ENCODE measurements at regions not wholly inside any gene's neighbourhood (a gene's known extent, or its start where the extent isn't known, plus 50 kb on each side); places are given as distances from the start of the nearest gene placed in this dataset.

GRCh38 chr10:112083472-112083871 is 100.1 kb downstream of the GPAM start:
- WGBS, 2 donors: 70 to 83% methylated on average over 4 of the region's 4 CpGs
- H3K27me3 ChIP-seq (ENCODE audit: control insufficient read depth in 1 of 2, insufficient read depth in 2 of 2, low read length in 2 of 2): no peaks in the 10 kb centered on the region
- H3K4me3 ChIP-seq (ENCODE audit: low read depth in 1 of 2, low read length in 2 of 2): no peak overlapping the region
- H3K36me3 ChIP-seq (ENCODE audit: control insufficient read depth in 2 of 2, insufficient read depth in 2 of 2, low read length in 1 of 2): no peaks in the 10 kb centered on the region
- H3K9me3 ChIP-seq (ENCODE audit: control insufficient read depth in 2 of 2, insufficient read depth in 1 of 2, low read depth in 1 of 2, low read length in 1 of 2): no peaks in the 10 kb centered on the region
- H3K4me1 ChIP-seq (ENCODE audit: control insufficient read depth in 2 of 2, insufficient read depth in 2 of 2, low read length in 1 of 2): no peaks in the 10 kb centered on the region
- no peak overlapping the region for H3K27ac ChIP-seq (ENCODE audit: low read depth in 2 of 2, low read length in 1 of 2)

- no peaks in the 10 kb centered on the region for H3K9me3 ChIP-seq (ENCODE audit: control insufficient read depth in 2 of 2, insufficient read depth in 1 of 2, low read depth in 1 of 2, low read length in 1 of 2)
- no peaks in the 10 kb centered on the region for H3K36me3 ChIP-seq (ENCODE audit: control insufficient read depth in 2 of 2, insufficient read depth in 2 of 2, low read length in 1 of 2)
- H3K27me3 ChIP-seq (ENCODE audit: control insufficient read depth in 1 of 2, insufficient read depth in 2 of 2, low read length in 2 of 2): no peaks in the 10 kb centered on the region
- no peak overlapping the region for H3K27ac ChIP-seq (ENCODE audit: low read depth in 2 of 2, low read length in 1 of 2)
- H3K4me1 ChIP-seq (ENCODE audit: control insufficient read depth in 2 of 2, insufficient read depth in 2 of 2, low read length in 1 of 2): no peaks in the 10 kb centered on the region
- H3K4me3 ChIP-seq (ENCODE audit: low read depth in 1 of 2, low read length in 2 of 2): no peak overlapping the region
- 74 to 75% methylated on average over 10 of the region's 10 CpGs for WGBS, 2 donors
These were observed 95.6 kb downstream of the GPAM start for GRCh38 chr10:112087953-112088456.

DNA sequence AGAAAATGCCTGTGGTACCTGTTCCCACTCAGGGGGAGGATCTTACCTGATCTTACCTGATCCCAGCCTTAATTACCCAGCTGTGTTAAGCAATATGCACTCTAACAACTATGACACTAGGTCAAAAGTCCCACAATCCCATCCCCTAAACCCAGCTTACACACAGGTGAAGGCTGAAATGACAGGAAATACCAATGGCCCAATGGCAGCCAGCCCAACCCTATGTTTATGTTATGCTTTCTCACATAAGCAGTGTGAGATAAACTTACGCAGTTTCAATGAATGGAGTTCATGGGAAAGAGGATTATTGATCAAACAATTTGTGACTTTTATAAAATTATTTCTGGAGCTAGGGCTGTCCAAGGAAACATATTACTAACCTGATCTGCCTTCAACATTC is 91.9 kb downstream of the GPAM start:
- H3K27ac ChIP-seq (ENCODE audit: low read depth in 2 of 2, low read length in 1 of 2): no peak overlapping the region
- no peaks in the 10 kb centered on the region for H3K9me3 ChIP-seq (ENCODE audit: control insufficient read depth in 2 of 2, insufficient read depth in 1 of 2, low read depth in 1 of 2, low read length in 1 of 2)
- H3K27me3 ChIP-seq (ENCODE audit: control insufficient read depth in 1 of 2, insufficient read depth in 2 of 2, low read length in 2 of 2): no peaks in the 10 kb centered on the region
- H3K4me3 ChIP-seq (ENCODE audit: low read depth in 1 of 2, low read length in 2 of 2): no peak overlapping the region
- no peaks in the 10 kb centered on the region for H3K4me1 ChIP-seq (ENCODE audit: control insufficient read depth in 2 of 2, insufficient read depth in 2 of 2, low read length in 1 of 2)
- no peaks in the 10 kb centered on the region for H3K36me3 ChIP-seq (ENCODE audit: control insufficient read depth in 2 of 2, insufficient read depth in 2 of 2, low read length in 1 of 2)
- 76 to 88% methylated on average over 1 of the region's 1 CpG for WGBS, 2 donors

DNA sequence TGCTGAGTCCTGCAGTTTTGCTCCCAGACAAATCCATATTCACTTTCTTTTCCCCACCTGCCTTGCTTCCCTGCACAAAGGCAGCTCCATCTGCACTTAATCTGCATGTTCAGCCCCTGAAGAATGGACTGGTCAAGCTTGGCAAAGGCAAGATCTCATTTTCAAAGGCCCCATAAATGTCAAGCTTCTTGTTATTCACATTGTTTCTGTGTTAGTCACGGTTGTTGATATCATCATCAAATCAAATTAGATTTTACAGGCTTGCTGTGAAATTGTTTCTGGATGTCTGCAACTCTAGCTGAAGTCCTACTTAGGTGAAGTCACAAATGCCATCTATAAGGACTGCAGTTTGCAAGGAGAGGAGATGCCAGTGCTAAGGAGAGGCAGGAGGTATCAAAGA is 91.0 kb downstream of the GPAM start:
- WGBS, 2 donors: 67 to 69% methylated on average over 1 of the region's 1 CpG
- no peak overlapping the region for H3K4me3 ChIP-seq (ENCODE audit: low read depth in 1 of 2, low read length in 2 of 2)
- no peaks in the 10 kb centered on the region for H3K36me3 ChIP-seq (ENCODE audit: control insufficient read depth in 2 of 2, insufficient read depth in 2 of 2, low read length in 1 of 2)
- no peaks in the 10 kb centered on the region for H3K27me3 ChIP-seq (ENCODE audit: control insufficient read depth in 1 of 2, insufficient read depth in 2 of 2, low read length in 2 of 2)
- no peaks in the 10 kb centered on the region for H3K9me3 ChIP-seq (ENCODE audit: control insufficient read depth in 2 of 2, insufficient read depth in 1 of 2, low read depth in 1 of 2, low read length in 1 of 2)
- no peaks in the 10 kb centered on the region for H3K4me1 ChIP-seq (ENCODE audit: control insufficient read depth in 2 of 2, insufficient read depth in 2 of 2, low read length in 1 of 2)
- no peak overlapping the region for H3K27ac ChIP-seq (ENCODE audit: low read depth in 2 of 2, low read length in 1 of 2)

- Histone ChIP-seq H3K27ac (ENCODE audit: low read depth in 2 of 2, low read length in 1 of 2) (no peak overlapping the region), H3K27me3 (ENCODE audit: control insufficient read depth in 1 of 2, insufficient read depth in 2 of 2, low read length in 2 of 2) (no peaks in the 10 kb centered on the region), H3K4me3 (ENCODE audit: low read depth in 1 of 2, low read length in 2 of 2) (no peak overlapping the region), H3K9me3 (ENCODE audit: control insufficient read depth in 2 of 2, insufficient read depth in 1 of 2, low read depth in 1 of 2, low read length in 1 of 2) (no peaks in the 10 kb centered on the region), H3K36me3 (ENCODE audit: control insufficient read depth in 2 of 2, insufficient read depth in 2 of 2, low read length in 1 of 2) (no peaks in the 10 kb centered on the region), H3K4me1 (ENCODE audit: control insufficient read depth in 2 of 2, insufficient read depth in 2 of 2, low read length in 1 of 2) (no peaks in the 10 kb centered on the region)
- 77 to 79% methylated on average over 3 of the region's 3 CpGs for WGBS, 2 donors
These were observed 88.6 kb downstream of the GPAM start for GRCh38 chr10:112094984-112095383.

DNA sequence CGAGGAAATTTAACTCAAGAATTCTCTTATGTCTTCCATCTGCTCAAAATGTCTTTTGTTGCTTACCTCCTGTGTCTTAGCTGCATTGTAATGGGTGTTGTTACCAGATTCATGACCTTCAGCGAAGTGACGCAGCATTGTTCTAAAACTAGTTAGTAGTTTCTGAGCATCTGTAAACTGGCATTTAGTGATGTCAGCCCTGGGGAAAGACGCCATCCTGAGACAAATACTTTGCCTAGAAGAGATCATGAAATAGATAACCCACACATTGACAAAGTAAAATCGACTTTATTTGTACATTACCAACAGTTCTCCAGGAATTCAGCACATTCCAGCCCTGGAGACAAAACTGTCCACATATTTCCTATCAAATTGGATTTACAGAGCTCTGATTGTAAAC is 87.8 kb downstream of the GPAM start:
- Histone ChIP-seq H3K9me3 (ENCODE audit: control insufficient read depth in 2 of 2, insufficient read depth in 1 of 2, low read depth in 1 of 2, low read length in 1 of 2) (no peaks in the 10 kb centered on the region), H3K4me3 (ENCODE audit: low read depth in 1 of 2, low read length in 2 of 2) (no peak overlapping the region), H3K27ac (ENCODE audit: low read depth in 2 of 2, low read length in 1 of 2) (no peak overlapping the region), H3K27me3 (ENCODE audit: control insufficient read depth in 1 of 2, insufficient read depth in 2 of 2, low read length in 2 of 2) (no peaks in the 10 kb centered on the region), H3K4me1 (ENCODE audit: control insufficient read depth in 2 of 2, insufficient read depth in 2 of 2, low read length in 1 of 2) (no peaks in the 10 kb centered on the region), H3K36me3 (ENCODE audit: control insufficient read depth in 2 of 2, insufficient read depth in 2 of 2, low read length in 1 of 2) (no peaks in the 10 kb centered on the region)
- whole genome bisulfite sequencing, 2 donors: 74 to 83% methylated on average over 5 of the region's 5 CpGs

DNA sequence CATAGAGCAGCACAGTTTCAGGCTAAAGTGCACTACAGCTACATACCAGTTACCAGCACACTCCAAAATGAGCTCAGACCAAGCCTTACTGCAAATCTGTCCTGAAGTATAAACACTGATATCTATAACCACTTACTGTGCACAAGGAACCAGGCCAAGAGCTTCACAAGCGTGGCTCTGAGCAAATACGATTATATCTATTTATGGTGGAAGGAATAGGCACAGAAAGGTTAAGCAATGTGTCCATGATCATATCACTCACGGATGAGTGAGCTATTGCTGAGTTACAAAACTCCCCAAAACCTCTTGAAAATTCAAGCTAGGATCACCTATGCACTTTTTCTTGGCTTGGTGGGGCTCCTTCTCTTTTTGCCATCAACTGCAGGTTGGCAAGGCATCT is 84.9 kb downstream of the GPAM start:
- 70 to 73% methylated on average over 3 of the region's 3 CpGs for WGBS, 2 donors
- Histone ChIP-seq H3K4me1 (ENCODE audit: control insufficient read depth in 2 of 2, insufficient read depth in 2 of 2, low read length in 1 of 2) (no peaks in the 10 kb centered on the region), H3K27ac (ENCODE audit: low read depth in 2 of 2, low read length in 1 of 2) (no peak overlapping the region), H3K27me3 (ENCODE audit: control insufficient read depth in 1 of 2, insufficient read depth in 2 of 2, low read length in 2 of 2) (no peaks in the 10 kb centered on the region), H3K4me3 (ENCODE audit: low read depth in 1 of 2, low read length in 2 of 2) (no peak overlapping the region), H3K36me3 (ENCODE audit: control insufficient read depth in 2 of 2, insufficient read depth in 2 of 2, low read length in 1 of 2) (no peaks in the 10 kb centered on the region), H3K9me3 (ENCODE audit: control insufficient read depth in 2 of 2, insufficient read depth in 1 of 2, low read depth in 1 of 2, low read length in 1 of 2) (no peaks in the 10 kb centered on the region)

Measured in esophagus (tissue), 2 donors.